ENCODE measurements at regions not wholly inside any gene's neighbourhood (a gene's known extent, or its start where the extent isn't known, plus 50 kb on each side); places are given as distances from the start of the nearest gene placed in this dataset.

DNA sequence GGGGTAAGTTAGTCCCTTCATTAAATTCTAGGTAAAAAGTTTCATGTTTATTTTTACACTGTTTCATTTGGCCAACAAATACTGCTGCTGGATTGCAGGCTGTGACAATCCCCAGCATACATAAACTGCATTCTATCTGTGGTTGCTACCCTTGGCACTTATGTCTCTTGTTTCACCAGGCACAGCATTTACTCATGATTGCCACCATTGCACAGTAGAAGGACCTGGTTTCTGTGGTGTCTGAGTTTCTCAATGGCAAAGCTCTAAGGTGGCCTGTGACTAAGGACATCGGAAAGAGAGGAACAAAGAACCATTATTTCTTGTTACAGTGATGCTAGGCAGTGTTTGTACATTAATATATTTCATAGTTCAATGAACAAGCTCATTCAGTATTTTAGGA is 878.4 kb upstream of the NEGR1 start:
- H3K4me2 ChIP-seq (ENCODE audit: low read depth, low read length, poor library complexity, severe bottlenecking): no peak overlapping the region
- H3K9me2 ChIP-seq (replicated peaks; ENCODE audit: insufficient read depth, low read length): no peaks in the 10 kb centered on the region
- H3K27ac ChIP-seq (ENCODE audit: low read depth, low read length): no peak overlapping the region
- no peaks in the 10 kb centered on the region for H3F3A ChIP-seq (ENCODE audit: insufficient read depth)
- H4K20me1 ChIP-seq (ENCODE audit: low read depth, low read length): no peaks in the 10 kb centered on the region
- no peak overlapping the region for H2AFZ ChIP-seq (ENCODE audit: low read depth, low read length, severe bottlenecking)
- TF ChIP-seq EZH2phosphoT487 (conservative IDR thresholded peaks at IDR 0.05; ENCODE audit: low read length) (no peak), CTCF (IDR thresholded peaks at IDR 0.05; ENCODE audit: insufficient read depth, low read length, poor library complexity, severe bottlenecking) (no peak)
- H3K36me3 ChIP-seq (ENCODE audit: low read length): no peaks in the 10 kb centered on the region
- H3K4me3 ChIP-seq (ENCODE audit: insufficient read depth, low read length, poor library complexity, severe bottlenecking): no peak overlapping the region
- no peaks in the 10 kb centered on the region for H3K79me2 ChIP-seq (ENCODE audit: insufficient read depth, low read length)
- no peaks in the 10 kb centered on the region for H3K27me3 ChIP-seq (ENCODE audit: low read length)
- H3K9me3 ChIP-seq (ENCODE audit: insufficient read depth, low read length): no peaks in the 10 kb centered on the region
- H3K9ac ChIP-seq (ENCODE audit: low read length): no peak overlapping the region

GRCh38 chr1:73144311-73144710 is 862.0 kb upstream of the NEGR1 start:
- no peaks in the 10 kb centered on the region for H3K36me3 ChIP-seq (ENCODE audit: low read length)
- H3F3A ChIP-seq (ENCODE audit: insufficient read depth): no peaks in the 10 kb centered on the region
- H3K4me3 ChIP-seq (ENCODE audit: insufficient read depth, low read length, poor library complexity, severe bottlenecking): no peak overlapping the region
- no peaks in the 10 kb centered on the region for H3K79me2 ChIP-seq (ENCODE audit: insufficient read depth, low read length)
- H3K27ac ChIP-seq (ENCODE audit: low read depth, low read length): no peak overlapping the region
- H4K20me1 ChIP-seq (ENCODE audit: low read depth, low read length): no peaks in the 10 kb centered on the region
- H3K27me3 ChIP-seq (ENCODE audit: low read length): no peaks in the 10 kb centered on the region
- no peak for TF ChIP-seq CTCF (IDR thresholded peaks at IDR 0.05; ENCODE audit: insufficient read depth, low read length, poor library complexity, severe bottlenecking)
- TF ChIP-seq EZH2phosphoT487 (conservative IDR thresholded peaks at IDR 0.05; ENCODE audit: low read length): no peak
- no peaks in the 10 kb centered on the region for H3K9me2 ChIP-seq (replicated peaks; ENCODE audit: insufficient read depth, low read length)
- no peak overlapping the region for H3K4me2 ChIP-seq (ENCODE audit: low read depth, low read length, poor library complexity, severe bottlenecking)
- H3K9ac ChIP-seq (ENCODE audit: low read length): no peak overlapping the region
- no peaks in the 10 kb centered on the region for H3K9me3 ChIP-seq (ENCODE audit: insufficient read depth, low read length)
- H2AFZ ChIP-seq (ENCODE audit: low read depth, low read length, severe bottlenecking): no peak overlapping the region

GRCh38 chr1:73136975-73137374 is 854.6 kb upstream of the NEGR1 start:
- no peaks in the 10 kb centered on the region for H3F3A ChIP-seq (ENCODE audit: insufficient read depth)
- H3K4me3 ChIP-seq (ENCODE audit: insufficient read depth, low read length, poor library complexity, severe bottlenecking): no peak overlapping the region
- no peaks in the 10 kb centered on the region for H3K9me2 ChIP-seq (replicated peaks; ENCODE audit: insufficient read depth, low read length)
- H4K20me1 ChIP-seq (ENCODE audit: low read depth, low read length): no peaks in the 10 kb centered on the region
- no peak overlapping the region for H3K4me2 ChIP-seq (ENCODE audit: low read depth, low read length, poor library complexity, severe bottlenecking)
- H3K9ac ChIP-seq (ENCODE audit: low read length): no peak overlapping the region
- no peaks in the 10 kb centered on the region for H3K9me3 ChIP-seq (ENCODE audit: insufficient read depth, low read length)
- H3K27ac ChIP-seq (ENCODE audit: low read depth, low read length): no peak overlapping the region
- no peaks in the 10 kb centered on the region for H3K27me3 ChIP-seq (ENCODE audit: low read length)
- no peaks in the 10 kb centered on the region for H3K79me2 ChIP-seq (ENCODE audit: insufficient read depth, low read length)
- TF ChIP-seq CTCF (IDR thresholded peaks at IDR 0.05; ENCODE audit: insufficient read depth, low read length, poor library complexity, severe bottlenecking) (no peak), EZH2phosphoT487 (conservative IDR thresholded peaks at IDR 0.05; ENCODE audit: low read length) (no peak)
- no peaks in the 10 kb centered on the region for H3K36me3 ChIP-seq (ENCODE audit: low read length)
- H2AFZ ChIP-seq (ENCODE audit: low read depth, low read length, severe bottlenecking): no peak overlapping the region

DNA sequence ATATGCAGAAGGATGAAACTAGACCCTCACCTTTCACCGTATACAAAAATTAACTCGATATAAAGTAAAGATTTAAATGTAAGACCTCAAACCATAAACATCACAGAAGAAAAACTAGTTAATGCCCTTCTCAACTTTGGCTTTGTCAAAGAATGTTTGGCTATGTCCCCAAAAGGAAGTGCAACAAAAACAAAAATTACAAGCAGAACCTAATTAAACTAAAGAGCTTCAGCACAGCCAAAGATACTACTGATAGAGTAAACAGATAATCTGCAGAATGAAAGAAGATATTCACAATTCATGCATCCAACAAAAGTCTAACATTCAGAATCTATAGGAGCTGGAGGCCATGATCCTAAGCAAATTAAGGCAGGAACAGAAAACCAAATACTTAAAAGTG is 824.6 kb upstream of the NEGR1 start:
- Histone ChIP-seq H4K20me1 (ENCODE audit: low read depth, low read length) (no peaks in the 10 kb centered on the region), H3K79me2 (ENCODE audit: insufficient read depth, low read length) (no peaks in the 10 kb centered on the region), H3K36me3 (ENCODE audit: low read length) (no peaks in the 10 kb centered on the region), H3K27ac (ENCODE audit: low read depth, low read length) (no peak overlapping the region), H3K27me3 (ENCODE audit: low read length) (no peaks in the 10 kb centered on the region), H3K9me3 (ENCODE audit: insufficient read depth, low read length) (no peaks in the 10 kb centered on the region), H3F3A (ENCODE audit: insufficient read depth) (no peaks in the 10 kb centered on the region), H3K9me2 (replicated peaks; ENCODE audit: insufficient read depth, low read length) (no peaks in the 10 kb centered on the region), H3K4me2 (ENCODE audit: low read depth, low read length, poor library complexity, severe bottlenecking) (no peak overlapping the region), H2AFZ (ENCODE audit: low read depth, low read length, severe bottlenecking) (no peak overlapping the region), H3K4me3 (ENCODE audit: insufficient read depth, low read length, poor library complexity, severe bottlenecking) (no peak overlapping the region), H3K9ac (ENCODE audit: low read length) (no peak overlapping the region)
- TF ChIP-seq EZH2phosphoT487 (conservative IDR thresholded peaks at IDR 0.05; ENCODE audit: low read length): no peak
- no peak for TF ChIP-seq CTCF (IDR thresholded peaks at IDR 0.05; ENCODE audit: insufficient read depth, low read length, poor library complexity, severe bottlenecking)
